Left forelimb (tissue), 1 donor: ENCODE measurements at regions not wholly inside any gene's neighbourhood (a gene's known extent, or its start where the extent isn't known, plus 50 kb on each side); places are given as distances from the start of the nearest gene placed in this dataset.
"Not testable (repeated sequence)": the region's sequence is repeated elsewhere in the genome, so short reads cannot be mapped to it uniquely, and the experiment has no call there.

ENCODE experiments used
- DNase-seq: peaks from one replicate; pipeline ENCODE4 v3.0.0-alpha.2; 2018; ENCODE audit warnings: low spot score

DNA sequence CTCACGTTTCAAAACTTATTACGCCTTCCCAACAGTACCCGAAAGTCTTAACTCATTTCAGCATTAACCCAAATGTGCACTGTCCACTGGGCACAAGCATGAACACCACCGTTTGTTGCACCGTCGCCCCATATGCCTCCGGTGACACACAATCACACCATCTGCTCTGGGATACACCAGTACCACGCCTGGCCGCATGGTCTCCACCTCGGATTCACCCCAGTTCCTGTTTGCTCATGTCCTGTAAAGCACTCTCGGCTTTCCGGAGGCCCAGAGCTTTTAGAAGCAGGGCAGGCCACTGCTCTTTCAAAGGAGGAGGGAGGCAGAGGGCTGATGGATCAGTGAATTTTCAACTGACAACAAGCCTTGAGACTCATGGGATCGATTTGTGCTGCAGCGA is 1570.0 kb upstream of the DEFB115 start:
- no peak for DNase-seq

- no peak for DNase-seq
Measured at GRCh38 chr20:29689411-29690225, 1567.8 kb upstream of the DEFB115 start.

- no peak for DNase-seq
Measured at GRCh38 chr20:29690274-29690673, 1567.2 kb upstream of the DEFB115 start.

DNA sequence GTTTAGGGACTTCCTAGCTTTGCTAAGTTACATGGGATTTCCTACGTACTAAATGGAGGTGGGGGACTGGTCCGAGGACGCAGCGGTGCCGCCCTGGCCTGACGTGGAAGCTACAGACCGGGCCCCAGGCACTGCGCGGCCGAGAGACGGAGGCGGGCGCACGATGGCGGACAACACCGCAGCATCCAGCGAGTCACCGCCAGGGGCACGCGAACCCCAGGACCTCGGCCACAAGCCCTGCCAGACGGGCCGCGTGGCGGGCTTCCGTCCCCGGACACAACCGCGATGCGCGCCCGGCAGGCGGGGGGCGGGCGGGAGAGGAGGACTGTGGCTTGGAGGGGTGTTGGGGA is 1516.9 kb upstream of the DEFB115 start:
- no peak for DNase-seq

DNA sequence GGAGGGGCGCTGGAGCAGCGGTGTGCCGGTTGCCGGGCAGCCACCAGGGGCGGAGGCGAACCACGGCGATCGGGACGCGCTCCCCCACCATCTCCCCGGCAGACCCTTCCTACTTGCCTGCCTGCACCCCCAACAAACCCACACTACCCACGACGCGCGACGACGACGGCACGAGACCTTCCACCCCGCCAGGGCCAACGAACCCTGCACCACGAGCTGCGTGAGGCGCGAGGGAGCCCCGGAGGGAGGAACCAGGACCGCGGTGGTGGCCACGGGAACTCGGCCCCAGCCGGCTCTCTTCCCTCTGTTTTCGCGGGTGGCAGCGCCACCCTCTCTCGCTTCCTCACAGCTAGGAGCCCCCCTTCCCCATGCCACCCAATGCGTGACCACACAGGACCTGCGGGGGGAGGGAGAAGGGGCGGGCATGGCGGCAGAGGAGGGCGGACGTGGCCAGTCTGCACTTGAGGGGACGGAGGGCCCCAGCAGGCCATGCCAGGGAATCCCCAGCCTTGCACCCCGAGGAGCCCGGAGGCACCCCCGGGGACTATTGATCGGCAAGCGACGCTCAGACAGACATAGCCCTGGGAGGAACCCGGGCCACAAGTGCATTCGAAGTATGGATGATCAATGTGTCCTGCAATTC is 1516.4 kb upstream of the DEFB115 start:
- DNase-seq: no peak

- DNase-seq: no peak
Measured at GRCh38 chr20:29741594-29741893, 1515.9 kb upstream of the DEFB115 start.

GRCh38 chr20:29741894-29742698 is 1515.4 kb upstream of the DEFB115 start:
- no peak for DNase-seq

- no peak for DNase-seq
Measured at GRCh38 chr20:29742699-29743100, 1514.8 kb upstream of the DEFB115 start.

DNA sequence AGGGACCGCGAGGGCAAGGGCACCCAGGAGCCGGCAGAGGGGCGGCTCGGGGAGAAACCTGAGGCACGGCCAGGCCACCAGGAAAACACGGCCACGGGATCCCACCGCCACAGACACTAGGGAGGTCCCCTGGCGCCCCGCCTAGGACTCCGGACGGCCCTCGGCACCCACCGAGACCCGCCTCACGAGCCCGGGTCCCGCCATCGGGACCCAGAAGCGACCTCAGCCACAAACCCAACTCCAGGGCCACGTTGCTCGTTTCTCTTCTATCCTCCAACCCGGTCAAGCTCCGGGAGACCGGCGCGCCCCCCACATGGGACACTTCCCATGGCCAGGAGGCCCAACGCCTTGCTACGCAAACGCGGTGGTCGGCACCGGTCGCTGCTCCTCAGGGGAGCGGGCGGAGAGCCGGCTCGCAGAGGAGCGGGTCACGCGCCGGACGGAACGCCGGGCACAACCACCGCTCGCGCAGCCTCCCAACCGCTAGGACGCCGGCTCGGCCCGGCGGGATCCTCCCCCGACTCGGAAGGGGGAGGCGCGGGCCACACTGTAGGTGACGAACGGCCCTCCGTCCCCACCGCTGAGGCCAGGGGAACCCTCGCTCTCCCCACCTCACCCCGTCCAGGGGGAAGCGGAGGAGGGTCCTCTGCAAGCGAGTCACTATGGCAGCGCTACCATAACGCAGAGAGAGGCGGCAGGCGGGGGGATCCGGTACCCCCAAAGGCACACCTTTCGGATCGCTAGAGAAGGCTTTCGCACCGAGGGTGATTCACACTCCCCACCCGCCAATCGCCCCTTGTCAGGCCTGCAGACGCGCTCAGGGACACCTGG is 1514.1 kb upstream of the DEFB115 start:
- no peak for DNase-seq

- no peak for DNase-seq
Measured at GRCh38 chr20:29744071-29744470, 1513.4 kb upstream of the DEFB115 start.

GRCh38 chr20:29745534-29746245 is 1511.8 kb upstream of the DEFB115 start:
- not testable (repeated sequence) for DNase-seq

GRCh38 chr20:29750268-29750899 is 1507.1 kb upstream of the DEFB115 start:
- no peak for DNase-seq

GRCh38 chr20:29752644-29753425 is 1504.6 kb upstream of the DEFB115 start:
- not testable (repeated sequence) for DNase-seq

DNA sequence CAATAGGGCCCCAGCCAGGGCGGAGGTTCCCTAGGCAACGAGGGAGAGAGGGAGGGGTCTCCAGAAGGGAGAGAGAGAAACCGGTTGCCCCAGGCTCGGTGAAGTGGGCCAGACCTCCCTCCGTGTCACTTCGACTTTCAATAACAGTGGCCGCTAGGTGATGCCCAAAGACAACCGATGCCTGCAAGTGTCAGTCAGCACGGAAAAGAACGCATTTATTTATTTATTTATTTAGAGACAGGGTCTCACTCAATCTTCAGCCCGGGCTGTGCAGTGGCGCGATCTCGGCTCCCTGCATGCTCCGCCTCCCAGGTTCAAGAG is 1504.1 kb upstream of the DEFB115 start:
- DNase-seq: not testable (repeated sequence)

DNA sequence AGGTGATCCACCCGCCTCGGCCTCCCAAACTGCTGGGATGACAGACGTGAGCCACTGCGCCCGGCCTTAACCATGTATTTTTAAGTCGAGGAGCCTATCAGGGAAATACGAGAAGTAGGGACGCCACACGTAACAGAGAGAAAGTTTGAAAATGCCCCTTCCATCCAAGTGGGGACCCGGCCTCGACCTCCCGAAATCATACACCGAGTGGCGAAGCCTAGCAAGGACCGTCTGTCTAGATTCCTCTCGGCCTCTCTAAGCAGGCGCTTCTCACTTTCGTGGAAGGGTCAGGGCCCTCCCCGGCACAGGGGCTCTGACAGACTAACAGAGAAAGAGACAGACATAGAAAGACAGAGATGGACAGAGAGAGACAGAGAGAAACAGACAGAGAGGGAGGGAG is 1503.6 kb upstream of the DEFB115 start:
- DNase-seq: not testable (repeated sequence)

DNA sequence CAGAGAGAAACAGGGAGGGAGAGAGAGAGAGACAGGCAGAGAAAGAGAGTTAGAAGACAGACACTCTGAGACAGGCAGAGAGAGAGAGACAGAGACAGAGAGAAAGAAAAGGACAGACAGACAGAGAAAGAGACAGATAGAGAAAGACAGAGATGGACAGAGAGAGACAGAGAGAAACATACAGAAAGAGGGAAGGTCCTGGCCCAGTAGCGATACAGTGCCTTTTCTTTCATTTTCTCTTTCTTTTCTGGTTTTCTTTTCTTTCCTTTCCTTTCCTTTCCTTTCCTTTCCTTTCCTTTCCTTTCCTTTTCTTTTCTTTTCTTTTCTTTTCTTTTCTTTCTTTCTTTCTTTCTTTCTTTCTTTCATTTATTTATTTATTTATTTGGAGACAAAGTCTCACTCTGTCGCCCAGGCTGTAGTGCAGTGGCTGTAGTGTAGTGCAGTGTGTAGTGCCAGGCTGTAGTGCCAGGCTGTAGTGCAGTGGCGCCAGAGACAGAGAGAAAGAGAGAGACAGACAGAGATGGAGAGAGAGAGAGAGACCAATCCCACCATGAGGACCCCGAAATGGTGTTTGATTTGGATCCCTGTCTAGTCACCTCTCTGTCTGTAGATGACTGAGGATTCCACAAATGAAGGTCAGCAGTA is 1501.5 kb upstream of the DEFB115 start:
- not testable (repeated sequence) for DNase-seq

- no peak for DNase-seq
Measured at GRCh38 chr20:29756664-29757063, 1500.8 kb upstream of the DEFB115 start.

DNA sequence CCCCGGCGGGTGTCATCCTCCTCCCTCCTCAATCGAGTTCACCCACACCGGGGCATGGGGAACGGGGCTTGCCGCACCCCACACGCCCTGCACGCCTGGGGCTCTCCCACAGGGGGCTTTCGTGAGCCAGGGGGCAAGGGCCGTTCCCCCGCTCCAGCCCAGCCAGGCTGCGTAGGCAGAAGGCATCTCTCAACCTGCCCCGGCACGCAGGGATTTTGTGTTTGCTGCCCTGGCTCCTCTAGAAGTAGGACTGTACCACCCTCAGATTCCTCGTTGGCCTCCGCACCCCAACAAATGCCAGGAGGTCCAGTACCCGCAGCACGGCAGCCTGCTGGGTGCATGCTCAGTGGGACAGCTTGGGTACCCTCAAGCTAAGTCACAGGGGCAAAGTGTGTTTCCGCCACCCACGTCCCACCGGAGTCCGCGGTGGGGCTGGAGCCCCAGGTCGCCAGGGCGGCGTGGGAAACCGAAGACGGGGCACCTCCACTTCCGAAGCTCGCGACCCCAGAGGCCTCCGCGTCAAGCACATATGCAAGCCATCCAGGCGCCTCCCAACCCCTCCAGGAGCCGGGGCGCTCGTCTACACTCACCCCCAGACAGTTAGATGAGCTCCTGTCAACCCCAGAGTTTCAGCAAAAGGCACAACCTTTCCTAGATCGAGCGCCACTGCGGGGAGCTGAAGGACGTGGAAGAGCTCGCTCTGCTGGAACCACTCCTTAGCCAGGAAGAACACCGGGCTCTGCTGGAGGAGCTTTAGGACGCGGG is 1495.7 kb upstream of the DEFB115 start:
- DNase-seq: not testable (repeated sequence)

DNA sequence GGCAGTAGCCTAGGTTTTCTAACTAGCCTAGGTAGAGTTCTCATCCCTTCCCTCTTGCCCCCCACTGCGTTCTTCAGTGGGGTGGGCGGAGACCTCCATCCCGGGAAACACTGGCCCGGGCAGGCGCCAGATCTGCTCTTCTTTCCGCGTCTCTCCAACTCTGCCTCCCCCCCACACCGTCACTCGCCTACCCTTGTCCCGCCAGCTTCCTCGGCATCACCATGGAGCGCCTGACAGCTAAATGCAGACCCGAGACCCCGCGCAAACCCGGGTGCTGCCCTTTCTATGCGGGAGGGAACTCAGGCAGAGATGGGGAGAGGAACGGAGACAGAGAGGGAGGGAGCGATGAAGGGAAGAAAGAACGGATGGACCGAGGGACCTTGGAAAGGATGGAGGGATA is 1494.8 kb upstream of the DEFB115 start:
- DNase-seq: no peak
